ENCODE measurements at regions not wholly inside any gene's neighbourhood (a gene's known extent, or its start where the extent isn't known, plus 50 kb on each side); places are given as distances from the start of the nearest gene placed in this dataset.

GRCh38 chr11:134807997-134808396, 396.0 kb upstream of the B3GAT1 start:
- Histone ChIP-seq H3K27ac (no peak overlapping the region), H3K4me1 (no peaks in the 10 kb centered on the region), H3K36me3 (no peaks in the 10 kb centered on the region), H3K4me3 (no peak overlapping the region), H3K9me3 (no peaks in the 10 kb centered on the region), H3K27me3 (no peaks in the 10 kb centered on the region)
- intact Hi-C loops (cut with DNase I): no loop called here
- no peak for TF ChIP-seq POLR2A (IDR thresholded peaks at IDR 0.05)
- TF ChIP-seq POLR2AphosphoS5 (IDR thresholded peaks at IDR 0.05; ENCODE audit: insufficient read depth in 1 of 2, low read depth in 1 of 2): no peak
- no peak for TF ChIP-seq CTCF (IDR thresholded peaks at IDR 0.05)
- no peak for DNase-seq (ENCODE audit: extremely low spot score in 2 of 2)

- intact Hi-C loops (cut with DNase I): no loop called here
- H3K27ac ChIP-seq: no peak overlapping the region
- TF ChIP-seq POLR2A (IDR thresholded peaks at IDR 0.05): no peak
- TF ChIP-seq CTCF (IDR thresholded peaks at IDR 0.05): no peak
- TF ChIP-seq POLR2AphosphoS5 (IDR thresholded peaks at IDR 0.05; ENCODE audit: insufficient read depth in 1 of 2, low read depth in 1 of 2): no peak
- H3K27me3 ChIP-seq: no peaks in the 10 kb centered on the region
- no peaks in the 10 kb centered on the region for H3K36me3 ChIP-seq
- H3K4me1 ChIP-seq: no peaks in the 10 kb centered on the region
- DNase-seq (ENCODE audit: extremely low spot score in 2 of 2): no peak
- no peak overlapping the region for H3K4me3 ChIP-seq
- no peaks in the 10 kb centered on the region for H3K9me3 ChIP-seq
Observed at GRCh38 chr11:134802598-134802997, 390.6 kb upstream of the B3GAT1 start.

- intact Hi-C loops (cut with DNase I): no loop called here
- TF ChIP-seq POLR2A (IDR thresholded peaks at IDR 0.05) (no peak), POLR2AphosphoS5 (IDR thresholded peaks at IDR 0.05; ENCODE audit: insufficient read depth in 1 of 2, low read depth in 1 of 2) (no peak), CTCF (IDR thresholded peaks at IDR 0.05) (no peak)
- no peak overlapping the region for H3K27ac ChIP-seq
- no peak for DNase-seq (ENCODE audit: extremely low spot score in 2 of 2)
- no peaks in the 10 kb centered on the region for H3K36me3 ChIP-seq
- H3K4me3 ChIP-seq: no peak overlapping the region
- H3K27me3 ChIP-seq: no peaks in the 10 kb centered on the region
- H3K9me3 ChIP-seq: no peaks in the 10 kb centered on the region
- no peaks in the 10 kb centered on the region for H3K4me1 ChIP-seq
Observed at GRCh38 chr11:134802116-134802515, 390.1 kb upstream of the B3GAT1 start.

- intact Hi-C loops (cut with DNase I): no loop called here
- no peak overlapping the region for H3K4me3 ChIP-seq
- no peaks in the 10 kb centered on the region for H3K9me3 ChIP-seq
- DNase-seq (ENCODE audit: extremely low spot score in 2 of 2): no peak
- no peaks in the 10 kb centered on the region for H3K27me3 ChIP-seq
- H3K4me1 ChIP-seq: no peaks in the 10 kb centered on the region
- no peak overlapping the region for H3K27ac ChIP-seq
- TF ChIP-seq CTCF (IDR thresholded peaks at IDR 0.05) (no peak), POLR2A (IDR thresholded peaks at IDR 0.05) (no peak)
- no peaks in the 10 kb centered on the region for H3K36me3 ChIP-seq
Observed at GRCh38 chr11:134801570-134801969, 389.5 kb upstream of the B3GAT1 start.

GRCh38 chr11:134800826-134801225, 388.8 kb upstream of the B3GAT1 start:
- DNase-seq (ENCODE audit: extremely low spot score in 2 of 2): no peak
- Histone ChIP-seq H3K36me3 (no peaks in the 10 kb centered on the region), H3K9me3 (no peaks in the 10 kb centered on the region), H3K27me3 (no peaks in the 10 kb centered on the region), H3K4me3 (no peak overlapping the region), H3K4me1 (no peaks in the 10 kb centered on the region), H3K27ac (no peak overlapping the region)
- no peak for TF ChIP-seq CTCF (IDR thresholded peaks at IDR 0.05)
- TF ChIP-seq POLR2AphosphoS5 (IDR thresholded peaks at IDR 0.05; ENCODE audit: insufficient read depth in 1 of 2, low read depth in 1 of 2): no peak
- TF ChIP-seq POLR2A (IDR thresholded peaks at IDR 0.05): no peak
- intact Hi-C loops (cut with DNase I): no loop called here
